ENCODE measurements at regions not wholly inside any gene's neighbourhood (a gene's known extent, or its start where the extent isn't known, plus 50 kb on each side); places are given as distances from the start of the nearest gene placed in this dataset.

GRCh38 chr12:60522684-60523400, 927.0 kb downstream of the SLC16A7 start:
- ChIA-PET POLR2A (no interaction called here), CTCF (no interaction called here)
- H3K9me3 ChIP-seq (ENCODE audit: control insufficient read depth, insufficient read depth, low read depth, low read length) = no peaks in the 10 kb centered on the region
- H3K4me3 ChIP-seq (ENCODE audit: low read depth, low read length) = no peak overlapping the region
- no peak overlapping the region for H3K27ac ChIP-seq (ENCODE audit: extremely low read depth, low read depth, low read length)
- no peak for TF ChIP-seq SP3 (tag by site-specific recombination; IDR thresholded peaks at IDR 0.05)
- TF ChIP-seq ZNF701 (tag by site-specific recombination; IDR thresholded peaks at IDR 0.05) = no peak
- no peak for TF ChIP-seq BCL11B (tag by site-specific recombination; IDR thresholded peaks at IDR 0.05; ENCODE audit: low read depth)
- TF ChIP-seq ZNF184 (tag by site-specific recombination; IDR thresholded peaks at IDR 0.05) = no peak
- no peak for TF ChIP-seq ZNF521 (tag by site-specific recombination; IDR thresholded peaks at IDR 0.05)
- no peak for TF ChIP-seq BCL6B (tag by site-specific recombination; IDR thresholded peaks at IDR 0.05)
- no peak for TF ChIP-seq ZNF148 (tag by site-specific recombination; IDR thresholded peaks at IDR 0.05; ENCODE audit: borderline replicate concordance)
- TF ChIP-seq ZNF843 (tag by site-specific recombination; IDR thresholded peaks at IDR 0.05) = no peak
- no peak for TF ChIP-seq ZNF132 (tag by site-specific recombination; IDR thresholded peaks at IDR 0.05; ENCODE audit: borderline replicate concordance)
- TF ChIP-seq ZNF202 (tag by site-specific recombination; IDR thresholded peaks at IDR 0.05; ENCODE audit: borderline replicate concordance) = no peak
- TF ChIP-seq ZSCAN18 (tag by site-specific recombination; IDR thresholded peaks at IDR 0.05) = no peak
- no peak for TF ChIP-seq PRDM2 (tag by site-specific recombination; IDR thresholded peaks at IDR 0.05; ENCODE audit: borderline replicate concordance)
- no peaks in the 10 kb centered on the region for H3K36me3 ChIP-seq (ENCODE audit: control insufficient read depth in 2 of 2, insufficient read depth in 1 of 2, low read length in 2 of 2)
- no peaks in the 10 kb centered on the region for H3K4me1 ChIP-seq (ENCODE audit: control insufficient read depth, insufficient read depth, low read length)

GRCh38 chr12:60529261-60529660, 933.4 kb downstream of the SLC16A7 start:
- no peak overlapping the region for H3K4me3 ChIP-seq (ENCODE audit: low read depth, low read length)
- ChIA-PET POLR2A (no interaction called here), CTCF (no interaction called here)
- no peaks in the 10 kb centered on the region for H3K9me3 ChIP-seq (ENCODE audit: control insufficient read depth, insufficient read depth, low read depth, low read length)
- H3K36me3 ChIP-seq (ENCODE audit: control insufficient read depth in 2 of 2, insufficient read depth in 1 of 2, low read length in 2 of 2) = no peaks in the 10 kb centered on the region
- H3K4me1 ChIP-seq (ENCODE audit: control insufficient read depth, insufficient read depth, low read length) = no peaks in the 10 kb centered on the region
- no peak overlapping the region for H3K27ac ChIP-seq (ENCODE audit: extremely low read depth, low read depth, low read length)
- TF ChIP-seq ZNF571 (tag by site-specific recombination; IDR thresholded peaks at IDR 0.05) (no peak), ZSCAN23 (tag by site-specific recombination; IDR thresholded peaks at IDR 0.05) (no peak), PRDM4 (tag by site-specific recombination; IDR thresholded peaks at IDR 0.05) (no peak), ZNF398 (tag by site-specific recombination; IDR thresholded peaks at IDR 0.05) (no peak), OVOL3 (tag by site-specific recombination; IDR thresholded peaks at IDR 0.05) (no peak), HOXC10 (CRISPR knock-in tag; IDR thresholded peaks at IDR 0.05) (no peak), GLIS2 (tag by site-specific recombination; IDR thresholded peaks at IDR 0.05) (no peak)

Data from HEK293 (cell line).